ENCODE measurements at regions not wholly inside any gene's neighbourhood (a gene's known extent, or its start where the extent isn't known, plus 50 kb on each side); places are given as distances from the start of the nearest gene placed in this dataset.

DNA sequence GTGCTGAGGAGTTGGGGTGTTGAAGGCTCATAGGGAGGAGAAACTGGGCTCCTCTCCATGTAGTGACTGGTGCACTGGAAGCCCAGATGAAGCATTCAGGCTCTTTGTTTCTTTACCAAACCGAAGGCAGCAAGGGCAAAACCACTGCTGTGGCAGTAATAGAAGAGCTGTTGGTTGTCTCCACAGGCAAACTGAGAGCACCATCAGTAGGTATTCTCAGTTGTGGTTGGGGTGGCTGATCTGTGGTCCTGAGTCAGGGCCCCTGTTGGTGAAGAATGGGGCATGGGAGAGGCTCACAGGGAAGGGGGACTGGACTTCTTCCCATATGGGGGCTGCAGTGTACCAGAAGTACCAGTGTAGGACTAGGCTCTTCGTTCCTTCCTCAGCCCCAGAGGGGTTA is 460.2 kb upstream of the IMPG1 start:
- no peak for TF ChIP-seq POLR2A (IDR thresholded peaks at IDR 0.05)
- TF ChIP-seq, protein P1, sequence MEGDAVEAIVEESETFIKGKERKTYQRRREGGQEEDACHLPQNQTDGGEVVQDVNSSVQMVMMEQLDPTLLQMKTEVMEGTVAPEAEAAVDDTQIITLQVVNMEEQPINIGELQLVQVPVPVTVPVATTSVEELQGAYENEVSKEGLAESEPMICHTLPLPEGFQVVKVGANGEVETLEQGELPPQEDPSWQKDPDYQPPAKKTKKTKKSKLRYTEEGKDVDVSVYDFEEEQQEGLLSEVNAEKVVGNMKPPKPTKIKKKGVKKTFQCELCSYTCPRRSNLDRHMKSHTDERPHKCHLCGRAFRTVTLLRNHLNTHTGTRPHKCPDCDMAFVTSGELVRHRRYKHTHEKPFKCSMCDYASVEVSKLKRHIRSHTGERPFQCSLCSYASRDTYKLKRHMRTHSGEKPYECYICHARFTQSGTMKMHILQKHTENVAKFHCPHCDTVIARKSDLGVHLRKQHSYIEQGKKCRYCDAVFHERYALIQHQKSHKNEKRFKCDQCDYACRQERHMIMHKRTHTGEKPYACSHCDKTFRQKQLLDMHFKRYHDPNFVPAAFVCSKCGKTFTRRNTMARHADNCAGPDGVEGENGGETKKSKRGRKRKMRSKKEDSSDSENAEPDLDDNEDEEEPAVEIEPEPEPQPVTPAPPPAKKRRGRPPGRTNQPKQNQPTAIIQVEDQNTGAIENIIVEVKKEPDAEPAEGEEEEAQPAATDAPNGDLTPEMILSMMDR (IDR thresholded peaks at IDR 0.05), result no peak
